CD4-positive, alpha-beta T cell (primary cell): ENCODE measurements at regions not wholly inside any gene's neighbourhood (a gene's known extent, or its start where the extent isn't known, plus 50 kb on each side); places are given as distances from the start of the nearest gene placed in this dataset.

Experiments
- ATAC-seq: fragments of 200-7000 bp; cut with Tn5 transposase; one replicate; pipeline ENCODE4 v1.10.0; 2022; ENCODE audit warnings: mild to moderate bottlenecking; ENCODE audit not compliant: poor library complexity
- CTCF ChIA-PET: fragments of 350-600 bp; sonication (Branson Sonifier 250); formaldehyde crosslinking; loops from one replicate; lab custom pipeline; 2021; ENCODE audit warnings: antibody characterized with exemption, inconsistent platforms; lab: Charles Lee
- POLR2A ChIA-PET: fragments of 350-600 bp; sonication (Branson Sonifier 250); formaldehyde crosslinking; loops from one replicate; lab custom pipeline; 2021; ENCODE audit warnings: antibody characterized with exemption, inconsistent platforms; lab: Charles Lee
- DNase-seq, 14 experiments: peaks; one replicate each; pipeline ENCODE4 v3.0.0-alpha.2; 2013 to 2020; ENCODE audit warnings: mixed read lengths in 2 of 14
- H3K27ac ChIP-seq, 2 donors: one replicate each; pipeline versions ENCODE4 v1.5.1 to v1.7.0; 2013; ENCODE audit warnings: low read length in 2 of 2, low read depth in 1 of 2, mild to moderate bottlenecking in 1 of 2
- H3K27me3 ChIP-seq, 2 experiments: 1 replicate in 1 of 2; 2 replicates in 1 of 2; pipeline versions ENCODE4 v1.6.1 to v1.7.0; 2013; ENCODE audit warnings: low read length in 2 of 2, control low read depth in 1 of 2, mild to moderate bottlenecking in 1 of 2, moderate library complexity in 1 of 2; ENCODE audit not compliant: insufficient read depth in 2 of 2, control insufficient read depth in 1 of 2
- H3K36me3 ChIP-seq: one replicate; pipeline ENCODE4 v1.6.1; 2013; ENCODE audit warnings: low read length, control low read depth; ENCODE audit not compliant: insufficient read depth
- H3K4me1 ChIP-seq: one replicate; pipeline ENCODE4 v1.6.1; 2013; ENCODE audit warnings: low read length, control low read depth; ENCODE audit not compliant: insufficient read depth
- H3K4me3 ChIP-seq: one replicate; pipeline ENCODE4 v1.5.1; 2013; ENCODE audit warnings: mild to moderate bottlenecking, low read length, moderate library complexity
- H3K9me3 ChIP-seq, 2 experiments: 1 replicate in 1 of 2; 2 replicates in 1 of 2; pipeline versions ENCODE4 v1.6.1 to v1.7.0; 2013; ENCODE audit warnings: low read length in 2 of 2, mild to moderate bottlenecking in 2 of 2, control low read depth in 1 of 2, moderate library complexity in 1 of 2; ENCODE audit not compliant: control insufficient read depth in 1 of 2, insufficient read depth in 1 of 2
- H3K27ac Mint-ChIP-seq: one replicate; pipeline ENCODE4 v1.8.0; 2020; ENCODE audit warnings: mixed read lengths
- H3K27me3 Mint-ChIP-seq: one replicate; pipeline ENCODE4 v1.8.0; 2021; ENCODE audit warnings: mixed read lengths
- H3K36me3 Mint-ChIP-seq: one replicate; pipeline ENCODE4 v1.8.0; 2021; ENCODE audit warnings: low read depth, mixed read lengths
- H3K4me1 Mint-ChIP-seq: one replicate; pipeline ENCODE4 v1.8.0; 2021; ENCODE audit warnings: low read depth, mixed read lengths
- H3K4me3 Mint-ChIP-seq: one replicate; pipeline ENCODE4 v1.8.0; 2020; ENCODE audit warnings: mild to moderate bottlenecking, mixed read lengths
- H3K9me3 Mint-ChIP-seq: one replicate; pipeline ENCODE4 v1.8.0; 2020; ENCODE audit warnings: mixed read lengths
- intact Hi-C, 2 experiments: fragments of 100-400 bp; cut with DNase I in 1 of 2; cut with micrococcal nuclease in 1 of 2; formaldehyde crosslinking; loops; one replicate each; pipeline versions ENCODE4 v1.15.1 to v1.9.0; 2023 to 2025; cut with DNase I, micrococcal nuclease
- TF ChIP-seq, protein P1 (sequence below): fragments of 200-600 bp; IDR thresholded peaks from one replicate; pipeline ENCODE4 v1.8.0; 2022; ENCODE audit warnings: antibody characterized with exemption, mild to moderate bottlenecking

DNA sequence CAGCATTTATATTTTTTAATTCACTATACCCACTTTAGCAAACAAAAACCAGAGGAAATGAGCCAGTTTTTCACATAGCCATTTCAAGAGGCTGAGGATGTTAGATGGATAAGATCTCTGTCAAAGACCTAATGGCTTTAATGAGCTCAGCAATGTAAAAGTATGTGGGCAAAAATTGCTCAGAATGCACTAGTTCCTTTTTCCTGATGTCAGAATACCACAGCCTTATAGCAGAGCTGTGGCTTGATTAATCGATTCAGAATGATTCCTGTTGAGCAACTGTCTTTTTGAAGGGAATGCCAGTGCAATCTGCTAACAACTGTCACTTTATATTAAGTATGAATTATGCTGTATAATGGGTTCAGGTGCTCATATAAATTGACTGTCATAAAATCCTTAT, 100.6 kb upstream of the HIVEP1 start:
- Mint-ChIP-seq H3K36me3 (no peaks in the 10 kb centered on the region), H3K27me3 (no peaks in the 10 kb centered on the region), H3K9me3 (no peaks in the 10 kb centered on the region), H3K4me3 (no peak overlapping the region), H3K27ac (no peak overlapping the region), H3K4me1 (no peaks in the 10 kb centered on the region)
- Histone ChIP-seq H3K36me3 (no peaks in the 10 kb centered on the region), H3K27ac (no peak overlapping the region), H3K27me3 (no peaks in the 10 kb centered on the region), H3K4me3 (no peak overlapping the region), H3K9me3 (no peaks in the 10 kb centered on the region), H3K4me1 (no peaks in the 10 kb centered on the region)
- ChIA-PET CTCF (no interaction called here), POLR2A (no interaction called here)
- no peak for DNase-seq
- ATAC-seq, result no peak
- TF ChIP-seq, protein P1, sequence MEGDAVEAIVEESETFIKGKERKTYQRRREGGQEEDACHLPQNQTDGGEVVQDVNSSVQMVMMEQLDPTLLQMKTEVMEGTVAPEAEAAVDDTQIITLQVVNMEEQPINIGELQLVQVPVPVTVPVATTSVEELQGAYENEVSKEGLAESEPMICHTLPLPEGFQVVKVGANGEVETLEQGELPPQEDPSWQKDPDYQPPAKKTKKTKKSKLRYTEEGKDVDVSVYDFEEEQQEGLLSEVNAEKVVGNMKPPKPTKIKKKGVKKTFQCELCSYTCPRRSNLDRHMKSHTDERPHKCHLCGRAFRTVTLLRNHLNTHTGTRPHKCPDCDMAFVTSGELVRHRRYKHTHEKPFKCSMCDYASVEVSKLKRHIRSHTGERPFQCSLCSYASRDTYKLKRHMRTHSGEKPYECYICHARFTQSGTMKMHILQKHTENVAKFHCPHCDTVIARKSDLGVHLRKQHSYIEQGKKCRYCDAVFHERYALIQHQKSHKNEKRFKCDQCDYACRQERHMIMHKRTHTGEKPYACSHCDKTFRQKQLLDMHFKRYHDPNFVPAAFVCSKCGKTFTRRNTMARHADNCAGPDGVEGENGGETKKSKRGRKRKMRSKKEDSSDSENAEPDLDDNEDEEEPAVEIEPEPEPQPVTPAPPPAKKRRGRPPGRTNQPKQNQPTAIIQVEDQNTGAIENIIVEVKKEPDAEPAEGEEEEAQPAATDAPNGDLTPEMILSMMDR, result no peak
- intact Hi-C loops, result no loop called here

DNA sequence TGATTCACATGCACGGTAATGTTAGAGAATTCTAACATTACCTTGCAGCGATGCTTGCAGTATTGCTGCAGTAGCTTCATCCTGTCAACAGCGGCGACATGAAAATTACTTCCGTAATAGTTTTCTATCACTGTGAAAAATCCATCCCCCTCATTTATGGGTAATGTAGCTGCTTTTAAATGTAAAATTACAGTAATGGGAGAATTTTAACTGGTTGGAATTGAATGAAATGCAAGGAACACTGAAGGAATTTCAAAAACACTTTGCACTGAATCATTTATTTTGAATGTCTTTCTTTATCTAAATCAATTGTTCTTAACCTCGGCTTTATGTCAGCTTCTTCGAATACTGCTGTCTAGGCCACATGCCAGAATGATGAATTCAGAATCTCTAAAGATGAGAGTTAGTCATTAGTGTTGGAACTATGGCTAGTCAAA, 102.4 kb upstream of the HIVEP1 start:
- DNase-seq, result no peak
- H3K27me3 Mint-ChIP-seq, result no peaks in the 10 kb centered on the region
- no peak overlapping the region for H3K27ac Mint-ChIP-seq
- TF ChIP-seq, protein P1, result no peak
- Histone ChIP-seq H3K36me3 (no peaks in the 10 kb centered on the region), H3K27me3 (no peaks in the 10 kb centered on the region), H3K4me1 (no peaks in the 10 kb centered on the region), H3K9me3 (no peaks in the 10 kb centered on the region), H3K4me3 (no peak overlapping the region), H3K27ac (no peak overlapping the region)
- no peak for ATAC-seq
- H3K36me3 Mint-ChIP-seq, result no peaks in the 10 kb centered on the region
- H3K4me3 Mint-ChIP-seq, result no peak overlapping the region
- no peaks in the 10 kb centered on the region for H3K9me3 Mint-ChIP-seq
- intact Hi-C loops, result no loop called here
- no peaks in the 10 kb centered on the region for H3K4me1 Mint-ChIP-seq
- ChIA-PET POLR2A (no interaction called here), CTCF (no interaction called here)

DNA sequence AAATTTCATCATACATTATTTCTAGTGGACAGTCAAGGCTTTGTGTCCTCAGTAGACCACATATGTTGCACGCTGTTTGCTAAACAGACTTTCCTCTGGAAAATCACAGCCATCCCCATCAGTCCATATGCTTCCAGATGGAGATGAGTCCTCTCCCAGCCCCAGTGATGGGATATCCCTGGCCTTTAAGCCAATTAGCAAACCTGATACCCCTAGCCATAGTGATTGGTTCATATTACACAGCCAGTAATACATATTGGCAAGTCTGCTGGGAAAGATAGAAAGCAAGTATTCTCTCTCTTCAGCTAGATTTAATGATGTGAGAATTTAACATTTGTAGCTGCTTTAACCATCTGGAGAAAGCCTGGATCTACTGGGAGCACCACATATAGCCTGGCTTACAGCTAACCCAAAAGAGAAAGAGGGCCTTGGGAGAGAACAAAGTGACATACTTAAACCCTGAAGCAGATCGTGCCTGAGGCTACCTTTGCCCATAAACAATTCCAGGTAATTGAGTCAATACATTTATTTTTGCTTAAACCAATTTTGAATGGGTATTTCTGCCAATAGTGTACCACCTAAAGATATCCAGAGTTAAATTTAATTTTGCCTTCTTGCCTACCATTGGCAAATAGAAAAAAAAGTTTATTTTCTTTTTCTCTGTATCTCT, 103.5 kb upstream of the HIVEP1 start:
- Histone ChIP-seq H3K36me3 (no peaks in the 10 kb centered on the region), H3K4me1 (no peaks in the 10 kb centered on the region), H3K9me3 (no peaks in the 10 kb centered on the region), H3K27ac (no peak overlapping the region), H3K4me3 (no peak overlapping the region), H3K27me3 (no peaks in the 10 kb centered on the region)
- DNase-seq, result no peak
- Mint-ChIP-seq H3K27me3 (no peaks in the 10 kb centered on the region), H3K36me3 (no peaks in the 10 kb centered on the region), H3K4me1 (no peaks in the 10 kb centered on the region), H3K27ac (no peak overlapping the region), H3K4me3 (no peak overlapping the region), H3K9me3 (no peaks in the 10 kb centered on the region)
- ATAC-seq, result no peak
- intact Hi-C loops, result no loop called here
- CTCF ChIA-PET, result no interaction called here
- POLR2A ChIA-PET, result no interaction called here
- TF ChIP-seq, protein P1, result no peak
